ENCODE measurements at regions not wholly inside any gene's neighbourhood (a gene's known extent, or its start where the extent isn't known, plus 50 kb on each side); places are given as distances from the start of the nearest gene placed in this dataset.

DNA sequence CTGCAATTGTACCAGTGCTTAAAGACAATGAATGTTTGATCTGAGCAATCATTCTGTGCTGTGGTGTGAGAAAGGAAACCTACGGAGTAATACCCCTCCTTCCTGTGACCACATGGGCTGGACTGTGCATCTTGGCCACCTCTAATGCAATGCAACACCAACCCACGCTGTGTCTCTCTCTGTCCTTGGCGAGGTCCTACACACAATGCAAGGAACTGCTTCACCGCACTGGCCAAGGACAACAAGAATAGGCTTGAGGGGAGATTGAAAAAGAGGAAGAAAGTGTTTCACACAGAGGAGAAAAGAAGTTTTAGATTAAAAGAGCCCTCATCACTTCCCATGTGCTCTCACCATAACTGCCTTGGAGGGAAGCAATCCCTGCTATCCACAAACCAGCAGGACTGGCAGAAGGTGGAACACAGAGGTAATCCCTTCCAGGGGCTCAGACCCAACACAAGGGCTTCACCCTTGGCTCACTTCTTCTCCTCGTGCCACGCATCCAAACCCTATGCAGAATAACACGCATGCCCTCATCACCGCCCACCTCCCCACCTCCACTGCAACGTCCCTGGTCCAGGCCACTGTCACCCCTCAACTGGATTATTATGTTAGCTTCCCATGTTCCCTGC, 112.5 kb upstream of the ERG start:
- no peak for TF ChIP-seq EZH2 (IDR thresholded peaks at IDR 0.05)
- TF ChIP-seq FOXP2 (optimal IDR thresholded peaks at IDR 0.05; ENCODE audit: control extremely low read depth, extremely low read length, insufficient read depth) = no peak
- TF ChIP-seq POLR2AphosphoS5 (IDR thresholded peaks at IDR 0.05; ENCODE audit: borderline replicate concordance, low read depth, low read length) = no peak
